Loucy (cell line): ENCODE measurements at regions not wholly inside any gene's neighbourhood (a gene's known extent, or its start where the extent isn't known, plus 50 kb on each side); places are given as distances from the start of the nearest gene placed in this dataset.

Source experiments
- H2AFZ ChIP-seq: fragments of 200-600 bp; sonication (generic); 2 replicates; pipeline ENCODE4 v1.6.0; 2016; ENCODE audit warnings: antibody characterized with exemption, mild to moderate bottlenecking, low read length, moderate library complexity
- H3F3A ChIP-seq: fragments of 200-600 bp; 2 replicates; pipeline ENCODE4 v1.6.0; 2016; ENCODE audit warnings: antibody characterized with exemption, low read depth, mild to moderate bottlenecking
- H3K27me3 ChIP-seq: fragments of 200-600 bp; sonication (generic); 2 replicates; pipeline ENCODE4 v1.6.1; 2014; ENCODE audit warnings: low read length, mild to moderate bottlenecking; ENCODE audit not compliant: insufficient read depth, poor library complexity, severe bottlenecking
- H3K36me3 ChIP-seq: fragments of 200-600 bp; sonication (generic); 2 replicates; pipeline ENCODE4 v1.6.1; 2016; ENCODE audit warnings: low read length; ENCODE audit not compliant: insufficient read depth
- H3K4me1 ChIP-seq: fragments of 200-600 bp; sonication (generic); 2 replicates; pipeline ENCODE4 v1.5.1; 2014; ENCODE audit warnings: low read length, mild to moderate bottlenecking; ENCODE audit not compliant: insufficient read depth, poor library complexity, severe bottlenecking
- H3K4me2 ChIP-seq: fragments of 200-600 bp; sonication (generic); 2 replicates; pipeline ENCODE4 v1.6.0; 2014; ENCODE audit warnings: antibody characterized with exemption, low read length, low read depth, mild to moderate bottlenecking; ENCODE audit not compliant: poor library complexity, severe bottlenecking
- H3K4me3 ChIP-seq: fragments of 200-600 bp; sonication (generic); 2 replicates; pipeline ENCODE4 v1.5.1; 2014; ENCODE audit warnings: low read length, mild to moderate bottlenecking, mixed read lengths; ENCODE audit not compliant: poor library complexity, severe bottlenecking
- H3K79me2 ChIP-seq: fragments of 200-600 bp; sonication (generic); 2 replicates; pipeline ENCODE4 v1.6.1; 2014; ENCODE audit warnings: low read length; ENCODE audit not compliant: insufficient read depth
- H3K9ac ChIP-seq: fragments of 200-600 bp; sonication (generic); 2 replicates; pipeline ENCODE4 v1.6.0; 2014; ENCODE audit warnings: mild to moderate bottlenecking, low read depth, low read length, moderate library complexity; ENCODE audit not compliant: poor library complexity, severe bottlenecking
- H3K9me2 ChIP-seq: fragments of 200-600 bp; sonication (generic); replicated peaks from 2 replicates; pipeline ENCODE4 v1.6.1; 2016; ENCODE audit warnings: low read depth, low read length, mixed read lengths
- H3K9me3 ChIP-seq: fragments of 200-600 bp; sonication (generic); 2 replicates; pipeline ENCODE4 v1.6.1; 2014; ENCODE audit warnings: mild to moderate bottlenecking, antibody characterized with exemption, low read length, low read depth; ENCODE audit not compliant: insufficient read depth
- H4K20me1 ChIP-seq: fragments of 200-600 bp; sonication (generic); 2 replicates; pipeline ENCODE4 v1.6.0; 2014; ENCODE audit warnings: antibody characterized with exemption, low read length, mild to moderate bottlenecking; ENCODE audit not compliant: insufficient read depth, poor library complexity, severe bottlenecking
- CTCF ChIP-seq: fragments of 200-600 bp; sonication (generic); conservative IDR thresholded peaks from 2 replicates; pipeline ENCODE4 v1.5.1; 2014; ENCODE audit warnings: mild to moderate bottlenecking, antibody characterized with exemption, low read length
- EZH2phosphoT487 ChIP-seq: fragments of 200-600 bp; IDR thresholded peaks from 2 replicates; pipeline ENCODE4 v1.6.1; 2018; ENCODE audit warnings: antibody characterized with exemption, mild to moderate bottlenecking, moderate library complexity, borderline replicate concordance

- TF ChIP-seq CTCF (no peak), EZH2phosphoT487 (no peak)
- Histone ChIP-seq H4K20me1 (no peaks in the 10 kb centered on the region), H3K9ac (no peak overlapping the region), H3K4me3 (no peak overlapping the region), H3K9me2 (no peaks in the 10 kb centered on the region), H3K4me2 (no peak overlapping the region), H3K27me3 (no peaks in the 10 kb centered on the region), H3K79me2 (no peaks in the 10 kb centered on the region), H2AFZ (no peak overlapping the region), H3F3A (no peaks in the 10 kb centered on the region), H3K36me3 (no peaks in the 10 kb centered on the region), H3K9me3 (no peaks in the 10 kb centered on the region), H3K4me1 (no peaks in the 10 kb centered on the region)
Observed at GRCh38 chr13:40116008-40116407, 460.5 kb downstream of the COG6 start.

GRCh38 chr13:40118337-40118736 is 462.9 kb downstream of the COG6 start:
- TF ChIP-seq EZH2phosphoT487 (no peak), CTCF (no peak)
- Histone ChIP-seq H4K20me1 (no peaks in the 10 kb centered on the region), H3K36me3 (no peaks in the 10 kb centered on the region), H3K4me2 (no peak overlapping the region), H3K9me3 (no peaks in the 10 kb centered on the region), H3K79me2 (no peaks in the 10 kb centered on the region), H3K4me3 (no peak overlapping the region), H2AFZ (no peak overlapping the region), H3K9me2 (no peaks in the 10 kb centered on the region), H3F3A (no peaks in the 10 kb centered on the region), H3K9ac (no peak overlapping the region), H3K27me3 (no peaks in the 10 kb centered on the region), H3K4me1 (no peaks in the 10 kb centered on the region)

GRCh38 chr13:40119852-40120251 is 464.4 kb downstream of the COG6 start:
- Histone ChIP-seq H3K27me3 (no peaks in the 10 kb centered on the region), H3K9me3 (no peaks in the 10 kb centered on the region), H3K4me2 (no peak overlapping the region), H3F3A (no peaks in the 10 kb centered on the region), H3K4me3 (no peak overlapping the region), H3K79me2 (no peaks in the 10 kb centered on the region), H3K9me2 (no peaks in the 10 kb centered on the region), H2AFZ (no peak overlapping the region), H4K20me1 (no peaks in the 10 kb centered on the region), H3K36me3 (no peaks in the 10 kb centered on the region), H3K4me1 (no peaks in the 10 kb centered on the region), H3K9ac (no peak overlapping the region)
- TF ChIP-seq CTCF (no peak), EZH2phosphoT487 (no peak)
